GM23338 (cell line): ENCODE measurements at regions not wholly inside any gene's neighbourhood (a gene's known extent, or its start where the extent isn't known, plus 50 kb on each side); places are given as distances from the start of the nearest gene placed in this dataset.

Source experiments
- ATAC-seq: fragments of 200-7000 bp; cut with Tn5 transposase; 3 replicates; pipeline ENCODE4 v1.9.1; 2020
- DNase-seq: peaks from one replicate; pipeline ENCODE4 v3.0.0-alpha.2; 2015; ENCODE audit warnings: low spot score
- H2AFZ ChIP-seq: fragments of 200-600 bp; sonication (generic); 2 replicates; pipeline ENCODE4 v1.8.0; 2016; ENCODE audit warnings: antibody characterized with exemption, mild to moderate bottlenecking, moderate library complexity
- H3F3A ChIP-seq: fragments of 200-600 bp; sonication (generic); replicated peaks from 2 replicates; pipeline ENCODE4 v1.8.0; 2017; ENCODE audit warnings: antibody characterized with exemption, mixed run types, low read depth
- H3K27ac ChIP-seq: fragments of 200-600 bp; sonication (generic); 2 replicates; pipeline ENCODE4 v1.6.1; 2016; ENCODE audit warnings: low read depth
- H3K27me3 ChIP-seq: fragments of 200-600 bp; sonication (generic); 2 replicates; pipeline ENCODE4 v1.8.0; 2016; ENCODE audit warnings: mild to moderate bottlenecking, mixed run types, moderate library complexity; ENCODE audit not compliant: insufficient read depth
- H3K36me3 ChIP-seq: fragments of 200-600 bp; sonication (generic); 2 replicates; pipeline ENCODE4 v1.8.0; 2016; ENCODE audit warnings: mild to moderate bottlenecking; ENCODE audit not compliant: insufficient read depth
- H3K4me1 ChIP-seq: fragments of 200-600 bp; sonication (generic); 2 replicates; pipeline ENCODE4 v1.8.0; 2016; ENCODE audit warnings: mild to moderate bottlenecking, moderate library complexity; ENCODE audit not compliant: insufficient read depth
- H3K4me2 ChIP-seq: fragments of 200-600 bp; sonication (generic); 2 replicates; pipeline ENCODE4 v1.7.1; 2017; ENCODE audit warnings: mixed run types
- H3K4me3 ChIP-seq: fragments of 200-600 bp; sonication (generic); 2 replicates; pipeline ENCODE4 v1.6.1; 2016; ENCODE audit warnings: mixed run types
- H3K79me2 ChIP-seq: fragments of 200-600 bp; sonication (generic); replicated peaks from 2 replicates; pipeline ENCODE4 v1.8.0; 2017; ENCODE audit warnings: mild to moderate bottlenecking; ENCODE audit not compliant: insufficient read depth
- H3K9me2 ChIP-seq: fragments of 200-600 bp; sonication (generic); 2 replicates; pipeline ENCODE4 v1.8.0; 2017; ENCODE audit not compliant: insufficient read depth
- H4K20me1 ChIP-seq: fragments of 200-600 bp; sonication (generic); replicated peaks from 2 replicates; pipeline ENCODE4 v1.8.0; 2017; ENCODE audit warnings: mild to moderate bottlenecking; ENCODE audit not compliant: insufficient read depth
- H3K27ac Mint-ChIP-seq: 2 replicates; pipeline ENCODE4 v1.8.0; 2020; ENCODE audit warnings: inconsistent platforms, mild to moderate bottlenecking, moderate library complexity, mixed read lengths
- H3K27me3 Mint-ChIP-seq: 3 replicates; pipeline ENCODE4 v1.8.0; 2022; ENCODE audit warnings: low read depth, mild to moderate bottlenecking, moderate library complexity, mixed read lengths, inconsistent platforms; ENCODE audit not compliant: insufficient read depth, poor library complexity
- H3K36me3 Mint-ChIP-seq: 3 replicates; pipeline ENCODE4 v1.8.0; 2021; ENCODE audit warnings: low read depth, mild to moderate bottlenecking, inconsistent platforms, moderate library complexity, mixed read lengths
- H3K4me1 Mint-ChIP-seq: 3 replicates; pipeline ENCODE4 v1.8.0; 2020; ENCODE audit warnings: mild to moderate bottlenecking, inconsistent platforms, mixed read lengths
- H3K4me3 Mint-ChIP-seq: 3 replicates; pipeline ENCODE4 v1.8.0; 2021; ENCODE audit warnings: moderate library complexity, mild to moderate bottlenecking, inconsistent platforms, mixed read lengths
- H3K9me3 Mint-ChIP-seq: 3 replicates; pipeline ENCODE4 v1.8.0; 2020; ENCODE audit warnings: moderate library complexity, mild to moderate bottlenecking, inconsistent platforms, mixed read lengths
- CREB1 ChIP-seq: fragments of 250-450 bp; sonication (Bioruptor Pico); IDR thresholded peaks from 2 replicates; pipeline ENCODE4 v1.5.0; 2020; ENCODE audit warnings: low read depth, mild to moderate bottlenecking, moderate library complexity
- CTCF ChIP-seq, 2 experiments: fragments of 200-600 bp in 1 of 2; sonication (generic) in 1 of 2; conservative IDR thresholded peaks; 2 replicates each; pipeline versions ENCODE4 v1.5.1 to v1.6.1; 2016 to 2017; ENCODE audit warnings: antibody characterized with exemption in 2 of 2, low read depth in 2 of 2, mild to moderate bottlenecking in 2 of 2, moderate library complexity in 1 of 2
- EZH2 ChIP-seq: fragments of 200-600 bp; sonication (generic); IDR thresholded peaks from one replicate; pipeline ENCODE4 v1.8.0; 2017; ENCODE audit warnings: antibody characterized with exemption, mild to moderate bottlenecking, low read depth; ENCODE audit not compliant: unreplicated experiment
- EZH2phosphoT487 ChIP-seq: fragments of 200-600 bp; sonication (generic); IDR thresholded peaks from one replicate; pipeline ENCODE4 v1.8.1; 2018; ENCODE audit warnings: antibody characterized with exemption; ENCODE audit not compliant: unreplicated experiment
- JUNB ChIP-seq: IDR thresholded peaks from one replicate; pipeline ENCODE4 v1.6.1; 2016; ENCODE audit warnings: antibody characterized with exemption; ENCODE audit not compliant: unreplicated experiment
- NANOG ChIP-seq: IDR thresholded peaks from 2 replicates; pipeline ENCODE4 v1.6.1; 2016; ENCODE audit warnings: antibody characterized with exemption, borderline replicate concordance
- REST ChIP-seq: IDR thresholded peaks from one replicate; pipeline ENCODE4 v1.6.1; 2018; ENCODE audit warnings: antibody characterized with exemption; ENCODE audit not compliant: unreplicated experiment
- ZNF114 ChIP-seq: fragments of 250-450 bp; sonication (Bioruptor Pico); IDR thresholded peaks from 2 replicates; pipeline ENCODE4 v1.5.0; 2020; ENCODE audit warnings: mild to moderate bottlenecking, moderate library complexity
- ZNF331 ChIP-seq: fragments of 250-450 bp; sonication (Bioruptor Pico); IDR thresholded peaks from 2 replicates; pipeline ENCODE4 v1.5.0; 2020; ENCODE audit warnings: low read depth, mild to moderate bottlenecking, moderate library complexity
- ZNF462 ChIP-seq: fragments of 250-450 bp; sonication (Bioruptor Pico); IDR thresholded peaks from 2 replicates; pipeline ENCODE4 v1.5.0; 2020; ENCODE audit warnings: mild to moderate bottlenecking, moderate library complexity

GRCh38 chr11:37390576-37391083 is 792.6 kb upstream of the RAG2 start:
- Histone ChIP-seq H3K79me2 (no peaks in the 10 kb centered on the region), H3K27me3 (no peaks in the 10 kb centered on the region), H3K4me1 (no peaks in the 10 kb centered on the region), H3K9me2 (no peaks in the 10 kb centered on the region), H3K4me3 (no peak overlapping the region), H3K36me3 (peaks cover 13% of the 10 kb centered on the region; the same call in 1 of the 2 replicates), H3F3A (no peaks in the 10 kb centered on the region), H3K27ac (no peak overlapping the region), H3K4me2 (no peak overlapping the region), H2AFZ (no peak overlapping the region), H4K20me1 (no peaks in the 10 kb centered on the region)
- TF ChIP-seq EZH2 (no peak), JUNB (no peak)
- peaks cover 86% of the 10 kb centered on the region for H3K9me3 Mint-ChIP-seq
- ATAC-seq (no peak), DNase-seq (no peak)
- no peaks in the 10 kb centered on the region for H3K4me1 Mint-ChIP-seq
- H3K27me3 Mint-ChIP-seq: no peaks in the 10 kb centered on the region
- H3K4me3 Mint-ChIP-seq: no peak overlapping the region
- no peak overlapping the region for H3K27ac Mint-ChIP-seq
- H3K36me3 Mint-ChIP-seq: peaks cover 25% of the 10 kb centered on the region; the same call in 2 of the 3 replicates

- no peaks in the 10 kb centered on the region for H3K4me1 ChIP-seq
- Mint-ChIP-seq H3K27ac (no peak overlapping the region), H3K4me1 (no peaks in the 10 kb centered on the region), H3K36me3 (peaks cover 26% of the 10 kb centered on the region; the same call in 2 of the 3 replicates), H3K9me3 (peaks cover 86% of the 10 kb centered on the region), H3K4me3 (no peak overlapping the region), H3K27me3 (no peaks in the 10 kb centered on the region)
- H3K79me2 ChIP-seq: no peaks in the 10 kb centered on the region
- H3K4me2 ChIP-seq: no peak overlapping the region
- DNase-seq: no peak
- no peaks in the 10 kb centered on the region for H4K20me1 ChIP-seq
- no peaks in the 10 kb centered on the region for H3K9me2 ChIP-seq
- H3F3A ChIP-seq: no peaks in the 10 kb centered on the region
- peaks cover 14% of the 10 kb centered on the region; the same call in 1 of the 2 replicates for H3K36me3 ChIP-seq
- H3K27me3 ChIP-seq: no peaks in the 10 kb centered on the region
- no peak overlapping the region for H3K4me3 ChIP-seq
- ATAC-seq: no peak
- H2AFZ ChIP-seq: no peak overlapping the region
- H3K27ac ChIP-seq: no peak overlapping the region
- TF ChIP-seq EZH2phosphoT487 (no peak), EZH2 (no peak), ZNF114 (CRISPR knock-in tag) (no peak), REST (no peak), ZNF462 (no peak), ZNF331 (CRISPR knock-in tag) (no peak), NANOG (no peak), CREB1 (CRISPR knock-in tag) (no peak), JUNB (no peak), CTCF (conservative IDR thresholded peaks at IDR 0.05; ENCODE audit: low read depth in 2 of 2) (no peak)
These were observed 780.9 kb upstream of the RAG2 start for GRCh38 chr11:37378958-37379357.
